DND-41 (cell line): ENCODE measurements at regions not wholly inside any gene's neighbourhood (a gene's known extent, or its start where the extent isn't known, plus 50 kb on each side); places are given as distances from the start of the nearest gene placed in this dataset.

Source experiments
- CTCF ChIP-seq: IDR thresholded peaks from 2 replicates; pipeline ENCODE4 v1.5.1; 2012; ENCODE audit warnings: borderline replicate concordance, low read length, moderate library complexity, mild to moderate bottlenecking; ENCODE audit not compliant: poor library complexity, severe bottlenecking; ENCODE audit errors: extremely low read depth
- EZH2 ChIP-seq: IDR thresholded peaks from 3 replicates; pipeline ENCODE4 v1.6.1; 2012; ENCODE audit warnings: borderline replicate concordance, low read depth, mild to moderate bottlenecking, moderate library complexity, low read length, inconsistent platforms; ENCODE audit not compliant: severe bottlenecking

DNA sequence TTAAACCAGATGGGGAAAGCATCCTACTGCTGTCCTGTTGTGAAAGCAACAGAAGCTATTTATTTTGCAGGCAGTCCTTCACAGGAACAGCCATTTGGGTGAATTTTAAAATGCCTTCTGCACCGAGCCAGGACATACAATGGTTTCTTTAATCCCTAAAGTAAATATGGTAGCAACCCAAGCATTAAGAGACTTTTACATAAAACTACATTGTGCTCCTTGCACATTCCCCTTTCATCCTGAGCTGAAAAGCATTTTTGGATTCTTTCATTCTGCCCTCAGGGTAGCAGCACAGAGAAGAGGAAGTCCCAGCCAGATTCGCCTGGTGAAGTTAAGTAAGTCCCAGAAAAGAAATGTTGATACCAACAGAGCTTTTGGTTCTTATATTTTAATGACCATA, 84.0 kb upstream of the FAM3C start:
- TF ChIP-seq CTCF (no peak), EZH2 (no peak)
